Keratinocyte (primary cell): ENCODE measurements at regions not wholly inside any gene's neighbourhood (a gene's known extent, or its start where the extent isn't known, plus 50 kb on each side); places are given as distances from the start of the nearest gene placed in this dataset.

Source experiments
- DNase-seq: peaks from one replicate; pipeline ENCODE4 v3.0.0-alpha.2; 2011; ENCODE audit warnings: low read depth, missing footprints, low spot score
- FAIRE-seq: peaks from 2 replicates; lab custom pipeline; 2011; peaks lifted over from hg19 to GRCh38; lab: Jason Lieb, UNC
- H2AFZ ChIP-seq: 2 replicates; pipeline ENCODE4 v1.6.0; 2012; ENCODE audit warnings: low read length, control low read depth, inconsistent platforms; ENCODE audit not compliant: control insufficient read depth
- H3K27ac ChIP-seq: 2 replicates; pipeline ENCODE4 v1.5.1; 2011; ENCODE audit warnings: low read length; ENCODE audit not compliant: control insufficient read depth, insufficient read depth
- H3K27me3 ChIP-seq: 3 replicates; pipeline ENCODE4 v1.6.0; 2011; ENCODE audit warnings: low read length; ENCODE audit not compliant: control insufficient read depth, insufficient read depth; ENCODE audit errors: extremely low read depth
- H3K36me3 ChIP-seq, 2 experiments: 2 replicates in 1 of 2; 3 replicates in 1 of 2; pipeline ENCODE4 v1.5.1; 2011; ENCODE audit warnings: low read length in 2 of 2, mild to moderate bottlenecking in 1 of 2; ENCODE audit not compliant: control insufficient read depth in 2 of 2, insufficient read depth in 2 of 2; ENCODE audit errors: extremely low read depth in 1 of 2
- H3K4me1 ChIP-seq: 3 replicates; pipeline ENCODE4 v1.5.1; 2011; ENCODE audit warnings: low read length; ENCODE audit not compliant: control insufficient read depth, insufficient read depth; ENCODE audit errors: extremely low read depth
- H3K4me2 ChIP-seq: 3 replicates; pipeline ENCODE4 v1.6.0; 2011; ENCODE audit warnings: low read depth, low read length; ENCODE audit not compliant: control insufficient read depth, insufficient read depth; ENCODE audit errors: extremely low read depth
- H3K4me3 ChIP-seq, 3 experiments: fragments of 200-600 bp in 1 of 3; sonication (generic) in 1 of 3; 2 replicates in 2 of 3; 3 replicates in 1 of 3; pipeline ENCODE4 v1.5.1; 2011 to 2016; ENCODE audit warnings: low read length in 3 of 3, mild to moderate bottlenecking in 3 of 3, control low read depth in 2 of 3, inconsistent platforms in 1 of 3, low read depth in 1 of 3, mixed read lengths in 1 of 3, mixed run types in 1 of 3, moderate library complexity in 1 of 3; ENCODE audit not compliant: control insufficient read depth in 2 of 3, insufficient read depth in 2 of 3; ENCODE audit errors: extremely low read depth in 1 of 3
- H3K79me2 ChIP-seq: 2 replicates; pipeline ENCODE4 v1.6.0; 2012; ENCODE audit warnings: low read length; ENCODE audit not compliant: control insufficient read depth, insufficient read depth
- H3K9ac ChIP-seq: 3 replicates; pipeline ENCODE4 v1.6.0; 2011; ENCODE audit warnings: low read length; ENCODE audit not compliant: control insufficient read depth, insufficient read depth; ENCODE audit errors: extremely low read depth
- H3K9me1 ChIP-seq: 3 replicates; pipeline ENCODE4 v1.6.0; 2011; ENCODE audit warnings: low read length; ENCODE audit not compliant: control insufficient read depth, insufficient read depth; ENCODE audit errors: extremely low read depth
- H3K9me3 ChIP-seq: 2 replicates; pipeline ENCODE4 v1.5.1; 2012; ENCODE audit warnings: low read depth, low read length; ENCODE audit not compliant: control insufficient read depth
- H4K20me1 ChIP-seq: 3 replicates; pipeline ENCODE4 v1.6.0; 2011; ENCODE audit warnings: low read length; ENCODE audit not compliant: control insufficient read depth, insufficient read depth; ENCODE audit errors: extremely low read depth
- CTCF ChIP-seq, 3 experiments: IDR thresholded peaks in 1 of 3; conservative IDR thresholded peaks in 1 of 3; optimal IDR thresholded peaks in 1 of 3; 2 replicates in 2 of 3; 3 replicates in 1 of 3; pipeline versions ENCODE3 to v1.5.1; 2011; ENCODE audit warnings: low read length in 3 of 3, mild to moderate bottlenecking in 3 of 3, moderate library complexity in 2 of 3, control low read depth in 1 of 3, inconsistent platforms in 1 of 3; ENCODE audit not compliant: insufficient read depth in 2 of 3; ENCODE audit errors: extremely low read depth in 1 of 3
- EZH2 ChIP-seq: IDR thresholded peaks from one replicate; pipeline ENCODE4 v1.6.1; 2012; ENCODE audit warnings: inconsistent platforms, mild to moderate bottlenecking, low read length, moderate library complexity
- dilution Hi-C: fragments of 300-500 bp; cut with MboI; formaldehyde crosslinking; loops from one replicate; pipeline ENCODE4 v1.7.0; 2020; ENCODE audit warnings: low sequenced_read_pairs; ENCODE audit not compliant: extremely low pct_ligation_motif_present

GRCh38 chr5:30405821-30406220, 787.7 kb upstream of the CDH6 start:
- FAIRE-seq: no peak

GRCh38 chr5:30401479-30402058, 791.9 kb upstream of the CDH6 start:
- Histone ChIP-seq H3K79me2 (no peaks in the 10 kb centered on the region), H3K9me1 (no peaks in the 10 kb centered on the region), H3K4me2 (no peak overlapping the region), H2AFZ (no peak overlapping the region), H4K20me1 (no peaks in the 10 kb centered on the region), H3K4me3 (no peak overlapping the region), H3K9me3 (no peaks in the 10 kb centered on the region), H3K36me3 (no peaks in the 10 kb centered on the region), H3K27me3 (no peaks in the 10 kb centered on the region), H3K9ac (no peak overlapping the region), H3K4me1 (no peaks in the 10 kb centered on the region), H3K27ac (no peak overlapping the region)
- dilution Hi-C loops: no loop called here
- no peak for FAIRE-seq
- no peak for DNase-seq
- TF ChIP-seq CTCF (optimal IDR thresholded peaks at IDR 0.05 in 1 of 3, IDR thresholded peaks at IDR 0.05 in 1 of 3, conservative IDR thresholded peaks at IDR 0.05 in 1 of 3; ENCODE audit: extremely low read depth in 1 of 3, insufficient read depth in 2 of 3, low read length in 3 of 3) (peak; percentile 32 to 64 (median 58)), EZH2 (no peak)

More at GRCh38 chr5:30405821-30406220, 787.7 kb upstream of the CDH6 start:
- H4K20me1 ChIP-seq: no peaks in the 10 kb centered on the region
- no peak overlapping the region for H3K4me3 ChIP-seq
- DNase-seq: no peak
- H3K9me1 ChIP-seq: no peaks in the 10 kb centered on the region
- dilution Hi-C loops: no loop called here
- no peaks in the 10 kb centered on the region for H3K27me3 ChIP-seq
- H3K79me2 ChIP-seq: no peaks in the 10 kb centered on the region
- H3K4me2 ChIP-seq: no peak overlapping the region
- no peaks in the 10 kb centered on the region for H3K9me3 ChIP-seq
- no peak overlapping the region for H2AFZ ChIP-seq
- no peak for TF ChIP-seq EZH2
- TF ChIP-seq CTCF (optimal IDR thresholded peaks at IDR 0.05 in 1 of 3, IDR thresholded peaks at IDR 0.05 in 1 of 3, conservative IDR thresholded peaks at IDR 0.05 in 1 of 3; ENCODE audit: extremely low read depth in 1 of 3, insufficient read depth in 2 of 3, low read length in 3 of 3): no peak
- H3K9ac ChIP-seq: no peak overlapping the region
- no peaks in the 10 kb centered on the region for H3K36me3 ChIP-seq
- H3K4me1 ChIP-seq: no peaks in the 10 kb centered on the region
- no peak overlapping the region for H3K27ac ChIP-seq
